ENCODE measurements at regions not wholly inside any gene's neighbourhood (a gene's known extent, or its start where the extent isn't known, plus 50 kb on each side); places are given as distances from the start of the nearest gene placed in this dataset.
A peak's percentile ranks its signal among the peaks of the same experiment; 100 is the strongest.
"Not testable (repeated sequence)": the region's sequence is repeated elsewhere in the genome, so short reads cannot be mapped to it uniquely, and the experiment has no call there.

DNA sequence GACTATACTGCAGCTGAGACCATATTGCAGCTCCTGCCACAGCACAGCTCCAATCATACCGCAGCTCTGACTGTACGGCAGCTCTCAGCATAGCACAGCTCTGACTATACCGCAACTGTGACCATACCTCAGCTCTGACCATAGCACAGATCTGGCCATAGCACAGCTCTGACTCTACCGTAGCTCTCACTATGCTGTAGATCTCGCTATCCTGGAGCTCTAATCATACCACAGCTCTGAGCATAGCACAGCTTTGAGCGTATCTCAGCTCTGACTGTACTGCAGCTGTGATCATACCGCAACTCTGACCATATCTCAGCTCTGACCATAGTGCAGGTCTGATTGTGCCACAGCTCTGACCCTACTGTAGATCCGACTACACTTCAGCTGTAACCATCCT lies 139.2 kb downstream of the ASMT start:
- Mint-ChIP-seq H3K4me3 (no peak overlapping the region), H3K4me1 (no peaks in the 10 kb centered on the region), H3K9me3 (peaks cover 14% of the 10 kb centered on the region), H3K27me3 (ENCODE audit: low read depth) (peaks cover 13% of the 10 kb centered on the region), H3K36me3 (ENCODE audit: low read depth) (peaks cover 6% of the 10 kb centered on the region), H3K27ac (ENCODE audit: unreplicated experiment) (no peak overlapping the region)
- DNase-seq (ENCODE audit: low read depth, low spot score): no peak
- TF ChIP-seq, protein P1, sequence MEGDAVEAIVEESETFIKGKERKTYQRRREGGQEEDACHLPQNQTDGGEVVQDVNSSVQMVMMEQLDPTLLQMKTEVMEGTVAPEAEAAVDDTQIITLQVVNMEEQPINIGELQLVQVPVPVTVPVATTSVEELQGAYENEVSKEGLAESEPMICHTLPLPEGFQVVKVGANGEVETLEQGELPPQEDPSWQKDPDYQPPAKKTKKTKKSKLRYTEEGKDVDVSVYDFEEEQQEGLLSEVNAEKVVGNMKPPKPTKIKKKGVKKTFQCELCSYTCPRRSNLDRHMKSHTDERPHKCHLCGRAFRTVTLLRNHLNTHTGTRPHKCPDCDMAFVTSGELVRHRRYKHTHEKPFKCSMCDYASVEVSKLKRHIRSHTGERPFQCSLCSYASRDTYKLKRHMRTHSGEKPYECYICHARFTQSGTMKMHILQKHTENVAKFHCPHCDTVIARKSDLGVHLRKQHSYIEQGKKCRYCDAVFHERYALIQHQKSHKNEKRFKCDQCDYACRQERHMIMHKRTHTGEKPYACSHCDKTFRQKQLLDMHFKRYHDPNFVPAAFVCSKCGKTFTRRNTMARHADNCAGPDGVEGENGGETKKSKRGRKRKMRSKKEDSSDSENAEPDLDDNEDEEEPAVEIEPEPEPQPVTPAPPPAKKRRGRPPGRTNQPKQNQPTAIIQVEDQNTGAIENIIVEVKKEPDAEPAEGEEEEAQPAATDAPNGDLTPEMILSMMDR (conservative IDR thresholded peaks at IDR 0.05): no peak

DNA sequence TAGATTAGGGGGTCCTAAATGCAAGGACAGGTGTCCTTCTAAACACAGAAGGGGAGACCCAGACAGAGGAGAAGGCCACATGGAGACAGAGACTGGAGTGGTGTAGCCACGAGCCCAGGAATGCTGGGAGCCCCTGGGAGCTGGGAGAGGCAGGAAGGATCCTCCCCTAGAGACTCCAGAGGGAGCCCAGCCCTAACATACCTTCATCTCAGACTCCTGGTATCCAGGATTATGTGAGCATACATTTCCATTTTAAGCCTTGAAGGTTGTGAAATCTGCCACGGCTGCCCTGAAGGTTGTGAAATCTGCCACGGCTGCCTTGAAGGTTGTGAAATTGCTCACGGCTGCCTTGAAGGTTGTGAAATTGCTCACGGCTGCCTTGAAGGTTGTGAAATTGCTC lies 148.4 kb downstream of the ASMT start:
- H3K4me1 Mint-ChIP-seq: no peaks in the 10 kb centered on the region
- peaks cover 3% of the 10 kb centered on the region for H3K9me3 Mint-ChIP-seq

DNA sequence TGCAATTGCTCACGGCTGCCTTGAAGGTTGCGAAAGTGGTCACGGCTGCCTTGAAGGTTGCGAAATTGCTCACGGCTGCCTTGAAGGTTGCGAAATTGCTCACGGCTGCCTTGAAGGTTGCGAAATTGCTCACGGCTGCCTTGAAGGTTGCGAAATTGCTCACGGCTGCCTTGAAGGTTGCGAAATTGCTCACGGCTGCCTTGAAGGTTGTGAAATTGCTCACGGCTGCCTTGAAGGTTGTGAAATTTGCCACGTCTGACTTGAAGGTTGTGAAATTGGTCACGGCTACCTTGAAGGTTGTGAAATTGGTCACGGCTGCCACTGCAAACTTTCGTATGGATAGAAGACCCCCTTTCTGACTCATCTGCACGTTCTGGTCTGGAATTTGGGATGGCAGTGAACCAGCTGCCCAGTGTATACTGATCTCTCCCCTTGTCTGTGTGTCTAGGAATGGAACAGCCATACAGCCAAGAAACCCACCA lies 150.1 kb downstream of the ASMT start:
- not testable (repeated sequence) for H3K4me3 Mint-ChIP-seq; H3K36me3 Mint-ChIP-seq (ENCODE audit: low read depth); DNase-seq (ENCODE audit: low read depth, low spot score); H3K9me3 Mint-ChIP-seq; H3K4me1 Mint-ChIP-seq; H3K27me3 Mint-ChIP-seq (ENCODE audit: low read depth); H3K27ac Mint-ChIP-seq (ENCODE audit: unreplicated experiment)

More for the DNA sequence above, 148.4 kb downstream of the ASMT start:
- peaks cover 2% of the 10 kb centered on the region for H3K36me3 Mint-ChIP-seq (ENCODE audit: low read depth)
- no peak overlapping the region for H3K27ac Mint-ChIP-seq (ENCODE audit: unreplicated experiment)
- DNase-seq (ENCODE audit: low read depth, low spot score): no peak
- TF ChIP-seq, protein P1 (conservative IDR thresholded peaks at IDR 0.05): no peak
- H3K27me3 Mint-ChIP-seq (ENCODE audit: low read depth): no peaks in the 10 kb centered on the region
- no peak overlapping the region for H3K4me3 Mint-ChIP-seq

DNA sequence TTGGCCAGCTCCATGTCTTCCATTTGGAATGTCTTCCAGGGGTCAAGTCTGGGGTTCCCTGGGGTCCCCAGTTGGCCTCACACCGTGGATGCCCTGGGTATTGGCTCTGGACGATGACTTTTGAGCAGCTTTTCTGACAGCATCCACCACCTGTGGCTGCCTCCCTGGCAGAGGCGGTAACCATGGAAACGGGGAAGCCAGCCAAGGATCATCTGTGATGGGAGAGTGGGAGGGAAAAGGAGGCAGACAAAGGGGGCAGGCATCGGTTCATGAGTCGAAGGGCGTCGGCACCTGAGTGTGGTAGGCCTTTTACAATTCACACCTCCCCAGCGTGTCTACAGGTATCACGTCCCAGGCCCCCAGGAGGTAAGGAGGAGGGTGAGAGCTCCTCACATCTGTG lies 152.2 kb downstream of the ASMT start:
- H3K4me3 Mint-ChIP-seq: no peak overlapping the region
- peak overlapping the region; percentile 27 for H3K27ac Mint-ChIP-seq (ENCODE audit: unreplicated experiment)
- DNase-seq (ENCODE audit: low read depth, low spot score): peak; percentile 2

DNA sequence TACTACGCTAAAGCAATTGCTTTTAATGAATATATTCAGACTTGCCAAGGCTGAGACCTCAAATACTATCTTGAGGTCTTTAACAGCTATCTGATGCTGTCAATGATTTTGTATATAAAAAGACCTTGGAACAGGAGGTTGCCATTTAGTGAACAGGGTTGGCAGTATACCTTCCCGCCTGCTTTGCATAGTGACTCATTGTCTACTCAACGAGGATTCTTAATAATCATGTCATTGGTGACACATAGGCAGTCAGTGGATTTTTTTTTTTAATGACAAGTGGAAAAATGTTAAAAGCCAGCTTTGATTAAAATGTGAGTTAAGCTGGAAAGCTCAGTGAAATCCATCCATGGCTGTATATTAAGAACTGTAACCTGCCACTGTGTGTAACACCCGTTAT lies 164.0 kb downstream of the ASMT start:
- Mint-ChIP-seq H3K4me1 (peaks cover 7% of the 10 kb centered on the region), H3K4me3 (no peak overlapping the region), H3K36me3 (ENCODE audit: low read depth) (no peaks in the 10 kb centered on the region), H3K27me3 (ENCODE audit: low read depth) (peaks cover 18% of the 10 kb centered on the region), H3K27ac (ENCODE audit: unreplicated experiment) (no peak overlapping the region), H3K9me3 (no peaks in the 10 kb centered on the region)
- no peak for DNase-seq (ENCODE audit: low read depth, low spot score)
- TF ChIP-seq, protein P1 (conservative IDR thresholded peaks at IDR 0.05): no peak

More for the DNA sequence above, 152.2 kb downstream of the ASMT start:
- Mint-ChIP-seq H3K4me1 (no peaks in the 10 kb centered on the region), H3K9me3 (peaks cover 4% of the 10 kb centered on the region), H3K27me3 (ENCODE audit: low read depth) (no peaks in the 10 kb centered on the region), H3K36me3 (ENCODE audit: low read depth) (peaks cover 2% of the 10 kb centered on the region)
- TF ChIP-seq, protein P1 (conservative IDR thresholded peaks at IDR 0.05): no peak

DNA sequence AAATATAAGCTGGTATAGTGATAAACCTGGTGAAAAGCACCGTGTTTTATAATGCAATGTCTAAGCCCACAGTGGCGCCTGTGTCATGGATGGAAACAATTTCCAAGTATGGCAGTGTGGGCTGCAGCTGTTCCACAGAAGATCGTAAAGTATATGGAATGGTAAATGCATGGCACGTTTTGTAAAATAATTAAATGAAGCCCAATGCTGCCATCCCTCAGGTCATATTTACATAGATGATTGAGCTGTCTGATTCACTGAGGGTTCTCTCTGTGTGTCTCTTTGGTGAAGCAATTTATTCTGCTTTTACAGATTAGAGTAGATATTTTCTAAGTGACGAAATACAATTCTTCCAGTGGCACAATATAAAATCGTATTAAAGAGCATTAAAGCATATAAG lies 164.8 kb downstream of the ASMT start:
- DNase-seq (ENCODE audit: low read depth, low spot score): no peak
- H3K27me3 Mint-ChIP-seq (ENCODE audit: low read depth): peaks cover 18% of the 10 kb centered on the region
- H3K36me3 Mint-ChIP-seq (ENCODE audit: low read depth): no peaks in the 10 kb centered on the region
- peaks cover 12% of the 10 kb centered on the region for H3K4me1 Mint-ChIP-seq
- no peak overlapping the region for H3K27ac Mint-ChIP-seq (ENCODE audit: unreplicated experiment)
- H3K4me3 Mint-ChIP-seq: no peak overlapping the region
- TF ChIP-seq, protein P1 (conservative IDR thresholded peaks at IDR 0.05): no peak
- H3K9me3 Mint-ChIP-seq: no peaks in the 10 kb centered on the region
